Naive thymus-derived CD4-positive, alpha-beta T cell (primary cell): ENCODE measurements at regions not wholly inside any gene's neighbourhood (a gene's known extent, or its start where the extent isn't known, plus 50 kb on each side); places are given as distances from the start of the nearest gene placed in this dataset.

Experiments used
- ATAC-seq: fragments of 150-1000 bp; cut with Tn5 transposase; 2 replicates; pipeline ENCODE4 v1.10.0; 2021; ENCODE audit warnings: mild to moderate bottlenecking, moderate library complexity
- CTCF ChIA-PET: fragments of 350-600 bp; sonication (Branson Sonifier 250); formaldehyde crosslinking; loops from one replicate; lab custom pipeline; 2021; ENCODE audit warnings: antibody characterized with exemption; lab: Charles Lee
- POLR2A ChIA-PET: fragments of 350-600 bp; sonication (Branson Sonifier 250); formaldehyde crosslinking; loops from one replicate; lab custom pipeline; 2021; ENCODE audit warnings: antibody characterized with exemption, inconsistent platforms; lab: Charles Lee
- DNase-seq, 9 donors: peaks; one replicate each; pipeline versions ENCODE4 v3.0.0 to v3.0.0-alpha.2; 2020 to 2022; ENCODE audit warnings: mixed read lengths in 1 of 9
- H3K27ac ChIP-seq: one replicate; pipeline ENCODE4 v1.7.0; 2013; ENCODE audit warnings: mild to moderate bottlenecking, low read depth, low read length, moderate library complexity
- H3K27me3 ChIP-seq, 2 donors: one replicate each; pipeline ENCODE4 v1.7.0; 2013; ENCODE audit warnings: low read length in 2 of 2, mild to moderate bottlenecking in 2 of 2, moderate library complexity in 2 of 2; ENCODE audit not compliant: control insufficient read depth in 2 of 2, insufficient read depth in 2 of 2
- H3K36me3 ChIP-seq, 3 experiments: 1 replicate in 2 of 3; 2 replicates in 1 of 3; pipeline ENCODE4 v1.7.0; 2013; ENCODE audit warnings: low read length in 3 of 3, mild to moderate bottlenecking in 3 of 3, moderate library complexity in 1 of 3; ENCODE audit not compliant: insufficient read depth in 3 of 3, control insufficient read depth in 2 of 3
- H3K4me1 ChIP-seq, 2 donors: one replicate each; pipeline ENCODE4 v1.7.0; 2013; ENCODE audit warnings: low read length in 2 of 2, mild to moderate bottlenecking in 2 of 2, moderate library complexity in 1 of 2; ENCODE audit not compliant: control insufficient read depth in 2 of 2, insufficient read depth in 2 of 2
- H3K4me3 ChIP-seq: 2 replicates; pipeline ENCODE4 v1.7.0; 2013; ENCODE audit warnings: mild to moderate bottlenecking, low read length
- H3K9me3 ChIP-seq, 3 experiments: 1 replicate in 2 of 3; 2 replicates in 1 of 3; pipeline ENCODE4 v1.7.0; 2013; ENCODE audit warnings: low read length in 3 of 3; ENCODE audit not compliant: control insufficient read depth in 2 of 3
- H3K27ac Mint-ChIP-seq, 9 donors: one replicate each; pipeline ENCODE4 v1.8.0; 2020 to 2022; ENCODE audit warnings: mixed read lengths in 9 of 9, mild to moderate bottlenecking in 8 of 9, moderate library complexity in 5 of 9, inconsistent platforms in 2 of 9
- H3K27me3 Mint-ChIP-seq, 5 donors: one replicate each; pipeline ENCODE4 v1.8.0; 2021 to 2022; ENCODE audit warnings: mixed read lengths in 5 of 5, mild to moderate bottlenecking in 1 of 5
- H3K36me3 Mint-ChIP-seq, 5 donors: one replicate each; pipeline ENCODE4 v1.8.0; 2020 to 2022; ENCODE audit warnings: mixed read lengths in 5 of 5, mild to moderate bottlenecking in 3 of 5, inconsistent platforms in 1 of 5
- H3K4me1 Mint-ChIP-seq, 7 donors: one replicate each; pipeline ENCODE4 v1.8.0; 2020 to 2022; ENCODE audit warnings: mixed read lengths in 7 of 7, mild to moderate bottlenecking in 3 of 7, inconsistent platforms in 1 of 7
- H3K4me3 Mint-ChIP-seq, 10 donors: one replicate each; pipeline ENCODE4 v1.8.0; 2020 to 2022; ENCODE audit warnings: mild to moderate bottlenecking in 10 of 10, mixed read lengths in 10 of 10, moderate library complexity in 6 of 10, inconsistent platforms in 2 of 10
- H3K9me3 Mint-ChIP-seq, 11 donors: one replicate each; pipeline ENCODE4 v1.8.0; 2020 to 2022; ENCODE audit warnings: mixed read lengths in 11 of 11, mild to moderate bottlenecking in 4 of 11, inconsistent platforms in 1 of 11, moderate library complexity in 1 of 11
- intact Hi-C, 2 donors: fragments of 100-400 bp; cut with micrococcal nuclease; formaldehyde crosslinking; loops; one replicate each; pipeline ENCODE4 v1.15.1; 2023

DNA sequence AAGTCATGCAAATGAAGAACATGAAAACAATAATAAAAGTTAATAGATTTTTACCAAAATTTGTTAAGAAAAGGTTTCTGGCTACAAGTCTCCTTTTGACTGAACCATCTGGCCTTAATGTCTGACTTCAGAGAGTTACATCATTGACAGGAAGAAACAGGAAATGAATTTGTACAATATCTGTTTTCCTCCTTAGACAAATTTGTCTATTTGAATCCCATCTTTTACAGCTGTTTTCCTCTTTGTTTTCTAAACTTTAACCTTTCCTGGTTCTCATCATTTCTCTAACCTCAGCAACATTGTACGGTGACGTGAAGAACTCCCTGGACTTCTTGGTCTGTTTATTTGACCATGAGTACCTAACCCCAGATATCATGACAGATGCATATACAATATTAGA lies 567.5 kb upstream of the RIOK2 start:
- Histone ChIP-seq H3K27ac (no peak overlapping the region), H3K9me3 (no peaks in the 10 kb centered on the region), H3K36me3 (no peaks in the 10 kb centered on the region), H3K27me3 (no peaks in the 10 kb centered on the region), H3K4me3 (no peak overlapping the region), H3K4me1 (no peaks in the 10 kb centered on the region)
- intact Hi-C loops, result no loop called here
- H3K27ac Mint-ChIP-seq, result no peak overlapping the region
- no peaks in the 10 kb centered on the region for H3K36me3 Mint-ChIP-seq
- no peaks in the 10 kb centered on the region for H3K27me3 Mint-ChIP-seq
- H3K4me3 Mint-ChIP-seq, result no peak overlapping the region
- no peaks in the 10 kb centered on the region for H3K4me1 Mint-ChIP-seq
- ChIA-PET POLR2A (no interaction called here), CTCF (no interaction called here)
- DNase-seq, result no peak
- no peak for ATAC-seq
- H3K9me3 Mint-ChIP-seq, result peaks cover 0 to 6% (median 0%) of the 10 kb centered on the region in 11 donors

DNA sequence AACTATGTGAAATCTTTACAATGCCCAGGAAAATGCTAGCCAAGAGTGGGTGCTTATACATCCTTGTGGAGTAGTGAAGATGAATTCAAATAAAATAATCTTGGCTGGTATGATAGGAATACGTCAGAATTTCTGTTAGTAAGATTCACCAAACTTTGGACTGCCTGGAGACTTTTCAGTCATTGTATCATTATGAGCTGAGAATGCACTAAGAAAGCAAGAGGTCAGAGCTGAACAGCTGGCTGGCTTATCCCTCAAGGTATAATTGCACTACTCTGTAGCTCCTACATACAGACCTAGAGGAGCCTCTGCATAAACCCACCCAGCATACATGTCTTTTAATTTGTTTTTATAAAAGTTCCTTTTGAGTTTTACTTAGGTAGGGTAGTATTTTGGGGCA lies 568.5 kb upstream of the RIOK2 start:
- CTCF ChIA-PET, result no interaction called here
- H3K9me3 Mint-ChIP-seq, result peaks cover 0 to 2% (median 0%) of the 10 kb centered on the region in 11 donors

DNA sequence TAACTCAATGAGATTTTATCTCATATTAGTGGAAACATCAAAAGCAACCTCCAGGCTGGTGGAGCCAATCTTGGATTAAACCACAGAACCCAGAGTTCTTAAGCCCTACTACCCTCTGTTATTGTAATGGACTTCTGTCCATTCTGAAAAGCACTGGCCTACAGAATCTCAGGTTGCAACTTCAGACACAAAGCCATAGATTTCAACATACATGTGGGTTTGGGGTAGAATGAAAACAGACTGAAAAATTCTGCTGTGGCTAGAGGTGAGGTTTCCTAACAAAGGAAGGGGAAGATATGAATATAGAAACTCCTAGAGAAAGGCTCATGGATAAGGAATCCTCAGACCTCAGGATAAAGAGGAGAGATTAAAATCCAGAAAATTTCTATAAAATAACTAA lies 569.8 kb upstream of the RIOK2 start:
- H3K27me3 ChIP-seq, result no peaks in the 10 kb centered on the region
- H3K4me3 ChIP-seq, result no peak overlapping the region
- H3K4me1 Mint-ChIP-seq, result no peaks in the 10 kb centered on the region
- no peaks in the 10 kb centered on the region for H3K4me1 ChIP-seq
- H3K36me3 Mint-ChIP-seq, result no peaks in the 10 kb centered on the region
- no peaks in the 10 kb centered on the region for H3K27me3 Mint-ChIP-seq
- H3K36me3 ChIP-seq, result no peaks in the 10 kb centered on the region
- intact Hi-C loops, result no loop called here
- no peak overlapping the region for H3K27ac Mint-ChIP-seq
- H3K9me3 ChIP-seq, result no peaks in the 10 kb centered on the region
- DNase-seq (no peak), ATAC-seq (no peak)
- ChIA-PET CTCF (no interaction called here), POLR2A (no interaction called here)
- H3K9me3 Mint-ChIP-seq, result no peaks in the 10 kb centered on the region
- no peak overlapping the region for H3K4me3 Mint-ChIP-seq
- H3K27ac ChIP-seq, result no peak overlapping the region

More for the DNA sequence above, 568.5 kb upstream of the RIOK2 start:
- intact Hi-C loops, result no loop called here
- DNase-seq (no peak), ATAC-seq (no peak)
- no peaks in the 10 kb centered on the region for H3K27me3 Mint-ChIP-seq
- Histone ChIP-seq H3K27me3 (no peaks in the 10 kb centered on the region), H3K36me3 (no peaks in the 10 kb centered on the region), H3K9me3 (no peaks in the 10 kb centered on the region), H3K4me1 (no peaks in the 10 kb centered on the region), H3K4me3 (no peak overlapping the region), H3K27ac (no peak overlapping the region)
- POLR2A ChIA-PET, result no interaction called here
- no peak overlapping the region for H3K4me3 Mint-ChIP-seq
- no peaks in the 10 kb centered on the region for H3K36me3 Mint-ChIP-seq
- no peak overlapping the region for H3K27ac Mint-ChIP-seq
- H3K4me1 Mint-ChIP-seq, result no peaks in the 10 kb centered on the region

DNA sequence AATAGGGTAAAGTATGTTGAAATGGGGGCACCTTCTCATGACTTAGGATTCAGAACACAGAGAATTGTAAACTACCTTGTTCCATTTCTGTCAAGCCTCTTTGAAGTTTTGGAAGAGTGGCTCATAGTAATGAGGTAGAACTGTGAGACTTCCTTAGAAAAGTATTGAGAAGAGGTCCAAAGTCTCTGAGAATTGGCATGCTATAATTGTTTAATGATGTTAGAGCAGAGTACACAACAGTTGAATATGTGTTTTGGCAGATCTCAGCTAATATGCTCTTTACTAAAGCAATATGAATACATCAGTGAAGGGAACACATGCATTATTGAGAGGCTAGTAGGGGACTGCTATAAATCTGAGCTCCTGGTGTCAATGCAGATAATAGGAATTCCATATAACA lies 579.4 kb upstream of the RIOK2 start:
- no peaks in the 10 kb centered on the region for H3K4me1 Mint-ChIP-seq
- H3K4me3 ChIP-seq, result no peak overlapping the region
- no peak overlapping the region for H3K4me3 Mint-ChIP-seq
- H3K4me1 ChIP-seq, result no peaks in the 10 kb centered on the region
- DNase-seq, result no peak
- ChIA-PET CTCF (no interaction called here), POLR2A (no interaction called here)
- H3K9me3 ChIP-seq, result no peaks in the 10 kb centered on the region
- no peak overlapping the region for H3K27ac Mint-ChIP-seq
- ATAC-seq, result no peak
- intact Hi-C loops, result no loop called here
- peaks cover 0 to 6% (median 0%) of the 10 kb centered on the region in 11 donors for H3K9me3 Mint-ChIP-seq
- no peaks in the 10 kb centered on the region for H3K36me3 ChIP-seq
- H3K27ac ChIP-seq, result no peak overlapping the region
- no peaks in the 10 kb centered on the region for H3K27me3 ChIP-seq
- H3K36me3 Mint-ChIP-seq, result no peaks in the 10 kb centered on the region
- no peaks in the 10 kb centered on the region for H3K27me3 Mint-ChIP-seq

DNA sequence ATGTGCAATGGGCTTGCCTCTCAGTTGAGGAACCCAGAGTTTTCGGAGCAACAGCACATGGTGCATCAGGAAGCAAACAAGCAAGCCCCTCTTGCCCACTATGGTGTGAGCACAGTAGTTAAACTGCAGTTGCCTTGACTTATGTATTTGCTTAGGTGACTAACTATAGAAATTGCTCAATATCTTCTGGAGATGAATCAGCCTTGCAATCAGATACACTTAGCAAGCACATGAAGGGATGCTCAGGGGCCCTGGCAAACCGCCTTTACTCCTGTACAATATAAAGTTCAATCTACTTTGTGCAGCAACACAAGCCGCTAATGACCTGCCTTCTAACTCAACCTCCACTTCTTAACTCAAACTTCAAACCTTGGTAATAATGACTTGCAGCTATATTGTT lies 581.7 kb upstream of the RIOK2 start:
- Mint-ChIP-seq H3K9me3 (peaks cover 0 to 8% (median 0%) of the 10 kb centered on the region in 11 donors), H3K4me3 (no peak overlapping the region), H3K27ac (no peak overlapping the region), H3K27me3 (no peaks in the 10 kb centered on the region), H3K4me1 (no peaks in the 10 kb centered on the region), H3K36me3 (no peaks in the 10 kb centered on the region)
- Histone ChIP-seq H3K4me3 (no peak overlapping the region), H3K36me3 (no peaks in the 10 kb centered on the region), H3K27ac (no peak overlapping the region), H3K27me3 (no peaks in the 10 kb centered on the region), H3K4me1 (no peaks in the 10 kb centered on the region), H3K9me3 (no peaks in the 10 kb centered on the region)
- ChIA-PET POLR2A (no interaction called here), CTCF (no interaction called here)
- intact Hi-C loops, result no loop called here
- no peak for ATAC-seq
- DNase-seq, result no peak

DNA sequence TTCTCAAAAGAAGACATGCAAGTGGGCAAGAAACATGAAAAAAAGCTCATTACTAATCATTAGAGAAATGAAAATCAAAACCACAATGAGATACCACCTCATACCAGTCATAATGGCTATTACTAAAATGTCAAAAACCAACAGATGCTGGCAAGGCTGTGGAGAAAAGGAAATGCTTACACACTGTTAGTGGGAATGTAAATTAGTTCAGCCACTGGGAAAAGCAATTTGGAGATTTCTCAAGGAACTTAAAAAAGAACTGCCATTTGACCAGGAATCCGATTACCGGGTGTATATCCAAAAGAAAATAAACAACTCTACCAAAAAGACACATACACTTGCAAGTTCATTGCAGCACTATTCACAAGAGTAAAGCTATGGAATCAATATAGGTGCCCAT lies 595.4 kb upstream of the RIOK2 start:
- POLR2A ChIA-PET, result no interaction called here
- H3K27me3 Mint-ChIP-seq, result no peaks in the 10 kb centered on the region

DNA sequence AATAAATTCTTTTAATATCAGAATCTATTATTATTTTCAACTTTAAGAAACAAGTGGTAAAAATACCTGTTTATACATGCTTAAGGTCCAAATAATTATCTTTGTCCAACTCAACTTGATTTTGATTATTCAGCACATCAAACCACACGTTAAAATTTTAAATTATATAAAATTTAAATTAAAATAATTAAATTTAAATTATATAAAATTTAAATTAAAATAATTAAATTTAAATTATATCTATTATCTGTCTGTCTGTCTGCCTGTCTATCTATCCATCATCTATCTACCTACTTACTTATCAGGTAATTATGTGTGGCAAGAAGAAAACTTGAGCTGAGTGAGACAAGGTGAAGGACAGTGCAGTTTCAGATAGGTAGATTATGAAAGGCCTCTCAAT lies 605.3 kb upstream of the RIOK2 start:
- Mint-ChIP-seq H3K4me1 (no peaks in the 10 kb centered on the region), H3K27me3 (no peaks in the 10 kb centered on the region), H3K4me3 (no peak overlapping the region), H3K27ac (no peak overlapping the region), H3K36me3 (no peaks in the 10 kb centered on the region), H3K9me3 (peaks cover 0 to 9% (median 5%) of the 10 kb centered on the region in 11 donors)
- Histone ChIP-seq H3K27ac (no peak overlapping the region), H3K9me3 (no peaks in the 10 kb centered on the region), H3K4me3 (no peak overlapping the region), H3K27me3 (no peaks in the 10 kb centered on the region), H3K36me3 (no peaks in the 10 kb centered on the region), H3K4me1 (no peaks in the 10 kb centered on the region)
- no peak for ATAC-seq
- no peak for DNase-seq
- CTCF ChIA-PET, result no interaction called here
- intact Hi-C loops, result no loop called here
- POLR2A ChIA-PET, result no interaction called here

More for the DNA sequence above, 595.4 kb upstream of the RIOK2 start:
- DNase-seq, result no peak
- H3K36me3 ChIP-seq, result no peaks in the 10 kb centered on the region
- no peaks in the 10 kb centered on the region for H3K27me3 ChIP-seq
- Mint-ChIP-seq H3K36me3 (peaks cover 0 to 3% (median 0%) of the 10 kb centered on the region in 5 donors), H3K9me3 (peaks cover 0 to 18% (median 4%) of the 10 kb centered on the region in 11 donors), H3K4me3 (no peak overlapping the region), H3K4me1 (no peaks in the 10 kb centered on the region), H3K27ac (no peak overlapping the region)
- CTCF ChIA-PET, result no interaction called here
- no peak overlapping the region for H3K27ac ChIP-seq
- peaks cover 0 to 3% (median 0%) of the 10 kb centered on the region in 3 experiments for H3K9me3 ChIP-seq
- intact Hi-C loops, result no loop called here
- ATAC-seq, result no peak
- no peak overlapping the region for H3K4me3 ChIP-seq
- H3K4me1 ChIP-seq, result no peaks in the 10 kb centered on the region
